ENCODE measurements at regions not wholly inside any gene's neighbourhood (a gene's known extent, or its start where the extent isn't known, plus 50 kb on each side); places are given as distances from the start of the nearest gene placed in this dataset.
"Not testable (repeated sequence)": the region's sequence is repeated elsewhere in the genome, so short reads cannot be mapped to it uniquely, and the experiment has no call there.

- not testable (repeated sequence) for H4K91ac ChIP-seq (ENCODE audit: insufficient read length, low read depth, low read length); DNase-seq; H3K79me2 ChIP-seq (ENCODE audit: insufficient read depth, low read length); H2BK120ac ChIP-seq (ENCODE audit: low read depth, low read length, poor library complexity, severe bottlenecking); H3K27me3 Mint-ChIP-seq (ENCODE audit: low read depth); H3K27ac Mint-ChIP-seq; H2BK12ac ChIP-seq (ENCODE audit: insufficient read length, low read depth, low read length); H4K5ac ChIP-seq (ENCODE audit: insufficient read length, low read depth, low read length); H2BK15ac ChIP-seq (ENCODE audit: low read depth, low read length); H2AK5ac ChIP-seq (ENCODE audit: insufficient read length, low read length); H3K79me1 ChIP-seq (ENCODE audit: insufficient read depth, low read depth, low read length, poor library complexity, severe bottlenecking); H3K23me2 ChIP-seq (ENCODE audit: insufficient read length, low read depth, low read length, poor library complexity, severe bottlenecking); H2BK20ac ChIP-seq (ENCODE audit: low read depth, low read length, poor library complexity, severe bottlenecking); H3K4me3 Mint-ChIP-seq; H3T11ph ChIP-seq (ENCODE audit: low read length); H3K56ac ChIP-seq (ENCODE audit: insufficient read length, low read depth, low read length); H2BK5ac ChIP-seq (ENCODE audit: insufficient read length, low read length); H3K23ac ChIP-seq (ENCODE audit: insufficient read length, low read depth, low read length); H3K9ac ChIP-seq (ENCODE audit: extremely low read depth, insufficient read length, low read length); H2AFZ ChIP-seq (ENCODE audit: low read length); H3K4me1 ChIP-seq (ENCODE audit: insufficient read depth, low read length); H3K4me1 Mint-ChIP-seq; H3K4me2 ChIP-seq (ENCODE audit: insufficient read depth, insufficient read length, low read length); H4K8ac ChIP-seq (replicated peaks; ENCODE audit: insufficient read length, low read depth, low read length); H3K4ac ChIP-seq (ENCODE audit: low read depth, low read length); H3K27ac ChIP-seq (ENCODE audit: insufficient read length, low read depth, low read length); H3K14ac ChIP-seq (ENCODE audit: insufficient read depth, low read length); H4K20me1 ChIP-seq (ENCODE audit: control insufficient read depth, insufficient read depth, insufficient read length); H3K36me3 Mint-ChIP-seq (ENCODE audit: insufficient read depth in 1 of 3, low read depth in 3 of 3); H3K27me3 ChIP-seq (ENCODE audit: insufficient read depth, low read length); H3K18ac ChIP-seq (ENCODE audit: insufficient read length, low read depth, low read length)
- H3K9me3 ChIP-seq (ENCODE audit: control insufficient read depth, low read depth, low read length) = peaks cover 12% of the 10 kb centered on the region
- H3K9me3 Mint-ChIP-seq = peaks cover 61 to 72% of the 10 kb centered on the region in 2 experiments
- TF ChIP-seq CTCF (conservative IDR thresholded peaks at IDR 0.05) = 0 out of 3 replicates have a peak, but pooled peaks have one; percentile 22
- no CpG with 5 or more reads among the region's 2 CpGs for WGBS (ENCODE audit: extremely low coverage, insufficient read length, low lambda C conversion rate)
Observed at GRCh38 chr22:16146916-16147315, 445.7 kb downstream of the CCT8L2 start.

- not testable (repeated sequence) for H3K4me2 ChIP-seq (ENCODE audit: insufficient read depth, insufficient read length, low read length); H3K79me2 ChIP-seq (ENCODE audit: insufficient read depth, low read length); H2BK120ac ChIP-seq (ENCODE audit: low read depth, low read length, poor library complexity, severe bottlenecking); H2AFZ ChIP-seq (ENCODE audit: low read length); H3K14ac ChIP-seq (ENCODE audit: insufficient read depth, low read length); H3K9ac ChIP-seq (ENCODE audit: extremely low read depth, insufficient read length, low read length); H3K4ac ChIP-seq (ENCODE audit: low read depth, low read length); H4K20me1 ChIP-seq (ENCODE audit: control insufficient read depth, insufficient read depth, insufficient read length); H3K4me3 Mint-ChIP-seq; H3K23me2 ChIP-seq (ENCODE audit: insufficient read length, low read depth, low read length, poor library complexity, severe bottlenecking); H2AK5ac ChIP-seq (ENCODE audit: insufficient read length, low read length); H3K27ac ChIP-seq (ENCODE audit: insufficient read length, low read depth, low read length); H3K79me1 ChIP-seq (ENCODE audit: insufficient read depth, low read depth, low read length, poor library complexity, severe bottlenecking); H3K56ac ChIP-seq (ENCODE audit: insufficient read length, low read depth, low read length); H2BK5ac ChIP-seq (ENCODE audit: insufficient read length, low read length); DNase-seq; H4K5ac ChIP-seq (ENCODE audit: insufficient read length, low read depth, low read length); H2BK20ac ChIP-seq (ENCODE audit: low read depth, low read length, poor library complexity, severe bottlenecking); H3T11ph ChIP-seq (ENCODE audit: low read length); H2BK12ac ChIP-seq (ENCODE audit: insufficient read length, low read depth, low read length); H3K4me1 ChIP-seq (ENCODE audit: insufficient read depth, low read length); H3K18ac ChIP-seq (ENCODE audit: insufficient read length, low read depth, low read length); H3K4me1 Mint-ChIP-seq; H3K27me3 ChIP-seq (ENCODE audit: insufficient read depth, low read length); H3K27me3 Mint-ChIP-seq (ENCODE audit: low read depth); H3K23ac ChIP-seq (ENCODE audit: insufficient read length, low read depth, low read length); H4K8ac ChIP-seq (replicated peaks; ENCODE audit: insufficient read length, low read depth, low read length); H3K27ac Mint-ChIP-seq; H2BK15ac ChIP-seq (ENCODE audit: low read depth, low read length); H3K9me3 ChIP-seq (ENCODE audit: control insufficient read depth, low read depth, low read length); H4K91ac ChIP-seq (ENCODE audit: insufficient read length, low read depth, low read length)
- no CpG with 5 or more reads among the region's 2 CpGs for WGBS (ENCODE audit: extremely low coverage, insufficient read length, low lambda C conversion rate)
- Mint-ChIP-seq H3K36me3 (ENCODE audit: insufficient read depth in 1 of 3, low read depth in 3 of 3) (peaks cover 0 to 14% (median 2%) of the 10 kb centered on the region in 3 experiments; a peak in 5 of 7 replicates), H3K9me3 (peaks cover 53 to 60% of the 10 kb centered on the region in 2 experiments)
Observed at GRCh38 chr22:16177287-16177686, 415.3 kb downstream of the CCT8L2 start.
